Cardiac fibroblast (primary cell): ENCODE measurements at regions not wholly inside any gene's neighbourhood (a gene's known extent, or its start where the extent isn't known, plus 50 kb on each side); places are given as distances from the start of the nearest gene placed in this dataset.

Experiments used
- DNase-seq, 2 donors: peaks; one replicate each; pipeline versions ENCODE4 v3.0.0 to v3.0.0-alpha.2; 2010; ENCODE audit warnings: low read depth in 2 of 2
- H3K4me3 ChIP-seq, 2 donors: replicated peaks in 1 of 2; 1 replicate in 1 of 2; 2 replicates in 1 of 2; pipeline ENCODE4 v1.5.1; 2011; ENCODE audit warnings: low read depth in 2 of 2, low read length in 2 of 2, mild to moderate bottlenecking in 2 of 2, moderate library complexity in 1 of 2
- CTCF ChIP-seq: IDR thresholded peaks from one replicate; pipeline ENCODE4 v1.5.1; 2011; ENCODE audit warnings: low read depth, mild to moderate bottlenecking, low read length, inconsistent platforms

GRCh38 chr1:47646676-47647075, 208.8 kb downstream of the FOXD2 start:
- DNase-seq: no peak
- H3K4me3 ChIP-seq: no peak overlapping the region
- TF ChIP-seq CTCF: no peak

- TF ChIP-seq CTCF: no peak
- no peak overlapping the region for H3K4me3 ChIP-seq
These were observed 209.5 kb downstream of the FOXD2 start for GRCh38 chr1:47647327-47647845.

GRCh38 chr1:47650205-47650604, 212.4 kb downstream of the FOXD2 start:
- no peak for TF ChIP-seq CTCF
- no peak overlapping the region for H3K4me3 ChIP-seq
- peak; percentile 23 to 86 for DNase-seq

More at GRCh38 chr1:47647327-47647845, 209.5 kb downstream of the FOXD2 start:
- no peak for DNase-seq

GRCh38 chr1:47650611-47651010, 212.8 kb downstream of the FOXD2 start:
- TF ChIP-seq CTCF: no peak
- no peak for DNase-seq
- H3K4me3 ChIP-seq: no peak overlapping the region

GRCh38 chr1:47651311-47652089, 213.7 kb downstream of the FOXD2 start:
- H3K4me3 ChIP-seq: no peak overlapping the region
- no peak for DNase-seq
- no peak for TF ChIP-seq CTCF

- H3K4me3 ChIP-seq: no peak overlapping the region
- TF ChIP-seq CTCF: no peak
- no peak for DNase-seq
These were observed 217.9 kb downstream of the FOXD2 start for GRCh38 chr1:47655521-47656300.
